GM23248 (cell line): ENCODE measurements at regions not wholly inside any gene's neighbourhood (a gene's known extent, or its start where the extent isn't known, plus 50 kb on each side); places are given as distances from the start of the nearest gene placed in this dataset.

Source experiments
- DNase-seq: peaks from one replicate; pipeline ENCODE4 v3.0.0-alpha.2; 2015
- H2AFZ ChIP-seq: fragments of 200-600 bp; sonication (generic); 2 replicates; pipeline ENCODE4 v1.6.1; 2016; ENCODE audit warnings: antibody characterized with exemption
- H3F3A ChIP-seq: fragments of 200-600 bp; sonication (generic); 2 replicates; pipeline ENCODE4 v1.6.1; 2016; ENCODE audit warnings: mild to moderate bottlenecking, antibody characterized with exemption, mixed run types; ENCODE audit not compliant: insufficient read depth
- H3K27ac ChIP-seq: fragments of 200-600 bp; sonication (generic); 2 replicates; pipeline ENCODE4 v1.5.1; 2016; ENCODE audit warnings: mild to moderate bottlenecking
- H3K27me3 ChIP-seq: fragments of 200-600 bp; sonication (generic); replicated peaks from 2 replicates; pipeline ENCODE4 v1.6.1; 2016; ENCODE audit warnings: mild to moderate bottlenecking; ENCODE audit not compliant: insufficient read depth
- H3K36me3 ChIP-seq: fragments of 200-600 bp; sonication (generic); 2 replicates; pipeline ENCODE4 v1.6.1; 2016; ENCODE audit warnings: low read depth, mild to moderate bottlenecking
- H3K4me1 ChIP-seq: fragments of 200-600 bp; sonication (generic); 2 replicates; pipeline ENCODE4 v1.6.1; 2016; ENCODE audit warnings: mild to moderate bottlenecking; ENCODE audit not compliant: insufficient read depth
- H3K4me2 ChIP-seq: fragments of 200-600 bp; sonication (generic); one replicate; pipeline ENCODE4 v1.6.1; 2016; ENCODE audit warnings: mild to moderate bottlenecking; ENCODE audit not compliant: unreplicated experiment
- H3K4me3 ChIP-seq: fragments of 200-600 bp; sonication (generic); 2 replicates; pipeline ENCODE4 v1.5.1; 2016; ENCODE audit warnings: mild to moderate bottlenecking
- H3K79me2 ChIP-seq: fragments of 200-600 bp; sonication (generic); 2 replicates; pipeline ENCODE4 v1.6.1; 2016; ENCODE audit warnings: mild to moderate bottlenecking; ENCODE audit not compliant: insufficient read depth
- H3K9ac ChIP-seq: fragments of 200-600 bp; sonication (generic); 2 replicates; pipeline ENCODE4 v1.6.1; 2016; ENCODE audit warnings: mild to moderate bottlenecking
- H3K9me2 ChIP-seq: fragments of 200-600 bp; sonication (generic); 2 replicates; pipeline ENCODE4 v1.6.1; 2016; ENCODE audit warnings: mixed run types, mild to moderate bottlenecking, moderate library complexity; ENCODE audit not compliant: insufficient read depth
- H3K9me3 ChIP-seq: fragments of 200-600 bp; sonication (generic); one replicate; pipeline ENCODE4 v1.6.1; 2017; ENCODE audit warnings: low read depth
- H4K20me1 ChIP-seq: fragments of 200-600 bp; sonication (generic); 2 replicates; pipeline ENCODE4 v1.6.0; 2016; ENCODE audit not compliant: insufficient read depth
- EZH2 ChIP-seq: fragments of 200-600 bp; sonication (generic); IDR thresholded peaks from 2 replicates; pipeline ENCODE4 v1.6.1; 2018; ENCODE audit warnings: antibody characterized with exemption, mild to moderate bottlenecking; ENCODE audit not compliant: insufficient read depth, poor library complexity, severe bottlenecking
- EZH2phosphoT487 ChIP-seq: fragments of 200-600 bp; sonication (generic); IDR thresholded peaks from 2 replicates; pipeline ENCODE4 v1.6.1; 2018; ENCODE audit warnings: antibody characterized with exemption, moderate library complexity, mild to moderate bottlenecking, low read depth; ENCODE audit not compliant: insufficient read depth
- WGBS, 2 experiments: methylation state at CpG; one replicate each; pipeline ENCODE4 v1.1.6; 2015 to 2017; ENCODE audit warnings: low lambda C conversion rate in 2 of 2, low coverage in 1 of 2; ENCODE audit errors: missing lambda C conversion rate in 2 of 2; 5-methylcytosine and 5-hydroxymethylcytosine counted together
- in situ Hi-C: fragments of 300-500 bp; cut with MboI; formaldehyde crosslinking; loops from 2 replicates; pipeline ENCODE4 v1.15.0; 2020

DNA sequence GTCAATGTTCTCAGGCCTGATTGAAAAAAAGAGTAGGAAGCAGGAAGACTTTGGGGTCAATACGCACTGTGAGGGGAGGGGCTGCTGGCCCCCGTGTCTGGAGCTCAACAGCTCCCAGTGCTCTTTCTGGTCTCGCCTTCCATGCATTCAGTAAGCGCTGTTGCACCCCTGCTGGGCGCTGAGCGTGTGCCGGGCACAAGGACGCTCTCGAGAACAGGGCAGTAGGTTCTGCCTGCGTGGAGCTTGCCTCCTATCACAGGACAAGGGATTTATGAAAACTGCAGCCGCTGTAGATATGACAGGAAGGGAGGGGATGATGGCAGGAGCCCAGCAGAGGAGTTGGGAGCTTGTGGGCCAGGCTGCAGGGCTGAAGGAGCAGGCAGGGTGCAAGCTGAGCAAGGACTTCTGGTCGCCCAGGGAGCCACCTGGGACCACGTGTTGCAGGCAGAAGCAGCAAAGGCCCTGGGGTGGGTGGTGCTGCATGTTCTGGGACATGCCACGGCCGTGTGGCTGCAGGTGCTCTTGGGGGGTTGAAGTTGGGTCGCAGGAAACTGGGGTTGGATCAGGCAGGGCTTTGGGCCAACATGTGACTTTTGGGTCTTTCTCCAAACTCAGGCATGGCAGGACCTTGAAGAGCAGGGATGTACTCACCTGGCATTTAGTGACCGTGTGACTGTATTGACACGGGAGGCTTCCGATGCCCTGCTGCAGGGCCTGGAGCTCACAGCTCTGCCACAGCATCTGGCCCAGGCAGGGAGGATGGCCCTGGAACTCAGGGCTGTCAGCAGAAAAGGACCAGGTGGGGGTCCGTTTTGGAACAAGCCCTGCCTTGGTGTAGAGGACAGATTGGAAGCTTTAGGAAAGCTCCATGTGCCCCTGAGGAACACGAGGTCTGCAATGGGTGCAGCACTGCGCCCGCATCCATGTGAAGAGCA, 97.9 kb downstream of the CPZ start:
- Histone ChIP-seq H2AFZ (no peak overlapping the region), H3F3A (no peaks in the 10 kb centered on the region), H3K4me2 (no peak overlapping the region), H3K79me2 (no peaks in the 10 kb centered on the region), H3K4me3 (no peak overlapping the region), H3K27ac (no peak overlapping the region), H3K9me2 (no peaks in the 10 kb centered on the region), H3K27me3 (peaks cover 25% of the 10 kb centered on the region), H3K4me1 (no peaks in the 10 kb centered on the region), H4K20me1 (no peaks in the 10 kb centered on the region), H3K36me3 (no peaks in the 10 kb centered on the region), H3K9ac (no peak overlapping the region), H3K9me3 (no peaks in the 10 kb centered on the region)
- no peak for TF ChIP-seq EZH2
- TF ChIP-seq EZH2phosphoT487, result no peak
- no peak for DNase-seq
- in situ Hi-C loops, result no loop called here
- 58 to 59% methylated on average over 23 of the region's 23 CpGs for WGBS, 2 experiments

DNA sequence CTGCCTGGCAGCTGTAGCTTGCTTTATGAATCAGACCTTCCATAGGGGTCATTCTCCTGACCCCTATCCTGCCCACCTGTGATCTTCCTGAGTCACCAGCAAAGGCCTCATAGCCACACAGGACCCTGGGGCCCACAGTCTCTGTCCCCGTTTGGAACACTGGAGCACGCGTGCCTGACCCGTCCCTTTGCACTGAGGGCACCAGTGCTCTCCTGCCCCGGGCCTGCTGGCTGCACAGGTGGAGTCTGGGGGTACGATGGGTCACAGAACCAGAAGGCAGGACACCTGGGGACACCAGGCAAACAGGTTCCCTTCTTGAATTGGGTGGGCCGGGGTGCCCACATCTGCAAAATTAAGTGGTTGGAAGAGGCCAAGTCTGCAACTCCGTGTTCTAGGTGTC, 97.2 kb downstream of the CPZ start:
- TF ChIP-seq EZH2 (no peak), EZH2phosphoT487 (no peak)
- peaks cover 25% of the 10 kb centered on the region for H3K27me3 ChIP-seq
- H3K9me2 ChIP-seq, result no peaks in the 10 kb centered on the region
- WGBS, 2 experiments, result 60 to 64% methylated on average over 8 of the region's 8 CpGs
- H3K4me3 ChIP-seq, result no peak overlapping the region
- no peaks in the 10 kb centered on the region for H3F3A ChIP-seq
- no peaks in the 10 kb centered on the region for H4K20me1 ChIP-seq
- no peaks in the 10 kb centered on the region for H3K9me3 ChIP-seq
- in situ Hi-C loops, result no loop called here
- no peaks in the 10 kb centered on the region for H3K4me1 ChIP-seq
- H3K4me2 ChIP-seq, result no peak overlapping the region
- H2AFZ ChIP-seq, result no peak overlapping the region
- H3K79me2 ChIP-seq, result no peaks in the 10 kb centered on the region
- H3K9ac ChIP-seq, result no peak overlapping the region
- H3K36me3 ChIP-seq, result no peaks in the 10 kb centered on the region
- no peak overlapping the region for H3K27ac ChIP-seq
- DNase-seq, result no peak

DNA sequence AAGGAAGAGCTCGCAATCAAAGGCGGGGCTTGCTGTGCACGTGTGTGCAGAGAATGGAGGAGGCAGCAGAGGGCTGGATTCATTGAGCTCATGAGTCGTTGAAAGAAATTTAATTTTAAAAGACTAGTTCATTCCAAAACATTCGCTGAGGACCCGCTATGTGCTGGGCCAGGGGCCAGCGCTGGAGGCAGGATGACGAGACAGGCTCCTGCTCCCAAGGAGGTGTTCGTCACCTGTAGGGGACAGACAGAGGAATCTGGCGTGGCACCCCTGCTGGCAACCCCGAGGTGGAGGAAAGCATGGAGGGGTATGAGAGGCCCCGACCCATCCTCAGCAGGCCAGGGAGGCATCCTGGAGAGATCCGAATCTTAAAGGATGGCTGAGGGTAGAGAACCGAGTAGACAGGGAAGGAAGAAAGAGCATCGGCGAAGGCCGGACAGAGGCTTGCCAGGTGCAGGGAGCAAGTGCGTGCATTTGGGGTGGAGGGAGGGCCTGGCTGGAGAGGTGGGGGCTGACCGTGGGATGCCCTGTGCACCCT, 96.4 kb downstream of the CPZ start:
- H3K4me1 ChIP-seq, result no peaks in the 10 kb centered on the region
- peak; percentile 7 for DNase-seq
- H3K9me2 ChIP-seq, result no peaks in the 10 kb centered on the region
- no peaks in the 10 kb centered on the region for H3K79me2 ChIP-seq
- no peak overlapping the region for H3K27ac ChIP-seq
- no peak overlapping the region for H3K9ac ChIP-seq
- H3F3A ChIP-seq, result no peaks in the 10 kb centered on the region
- H4K20me1 ChIP-seq, result no peaks in the 10 kb centered on the region
- no peak overlapping the region for H2AFZ ChIP-seq
- H3K36me3 ChIP-seq, result no peaks in the 10 kb centered on the region
- 53 to 54% methylated on average over 18 to 19 of the region's 19 CpGs for WGBS, 2 experiments
- no peak for TF ChIP-seq EZH2phosphoT487
- no peak for TF ChIP-seq EZH2
- in situ Hi-C loops, result no loop called here
- no peak overlapping the region for H3K4me2 ChIP-seq
- H3K27me3 ChIP-seq, result peaks cover 25% of the 10 kb centered on the region
- no peaks in the 10 kb centered on the region for H3K9me3 ChIP-seq
- H3K4me3 ChIP-seq, result no peak overlapping the region

DNA sequence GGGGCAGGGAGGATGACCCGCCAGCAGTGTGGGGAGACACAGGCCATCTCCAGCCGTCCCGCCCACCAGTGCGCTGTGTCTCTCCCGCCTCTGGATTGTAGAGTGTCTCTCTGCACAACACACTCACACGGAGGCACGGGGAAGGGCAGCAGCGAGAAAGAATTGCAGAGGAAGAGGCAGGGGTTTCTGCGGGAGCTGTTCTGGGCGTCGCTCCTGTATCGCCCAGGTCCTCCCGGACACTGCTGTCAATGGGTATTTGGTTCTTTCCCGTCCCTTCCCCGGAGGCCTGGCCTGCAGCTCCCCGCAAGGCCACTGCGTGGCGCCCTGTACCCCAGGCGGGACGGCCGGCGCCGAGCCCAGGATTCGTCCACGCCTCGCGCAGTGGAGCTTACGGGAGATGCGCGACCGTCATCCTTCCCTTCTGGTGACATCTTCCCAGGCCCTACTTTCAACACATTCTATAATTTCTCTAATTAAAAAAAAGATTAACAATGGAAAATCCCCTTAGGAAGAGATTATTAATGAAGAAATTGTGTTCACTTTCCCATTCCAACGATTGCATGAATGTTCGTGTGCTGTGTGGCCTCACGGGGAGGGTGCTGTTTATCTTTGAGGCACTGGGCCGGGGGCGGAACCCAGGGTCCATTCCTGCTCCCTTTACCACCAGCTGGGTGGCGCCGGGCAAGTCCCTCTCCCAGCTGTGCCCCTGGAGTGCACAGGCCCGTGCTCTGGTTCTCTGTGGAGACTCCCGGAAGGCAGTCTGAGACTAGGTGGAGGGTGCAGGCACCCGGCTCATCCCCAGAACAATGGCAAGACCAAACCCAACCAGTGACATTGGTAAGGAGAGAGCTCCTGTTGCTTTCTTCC, 95.7 kb downstream of the CPZ start:
- Histone ChIP-seq H3K36me3 (no peaks in the 10 kb centered on the region), H3K4me2 (no peak overlapping the region), H4K20me1 (no peaks in the 10 kb centered on the region), H3F3A (no peaks in the 10 kb centered on the region), H3K4me3 (no peak overlapping the region), H3K9me3 (no peaks in the 10 kb centered on the region), H3K79me2 (no peaks in the 10 kb centered on the region), H3K9ac (no peak overlapping the region), H3K4me1 (no peaks in the 10 kb centered on the region), H3K9me2 (no peaks in the 10 kb centered on the region), H3K27me3 (peaks cover 24% of the 10 kb centered on the region), H3K27ac (no peak overlapping the region), H2AFZ (no peak overlapping the region)
- in situ Hi-C loops, result no loop called here
- 13 to 15% methylated on average over 40 to 41 of the region's 41 CpGs for WGBS, 2 experiments
- DNase-seq, result peak; percentile 70
- no peak for TF ChIP-seq EZH2phosphoT487
- no peak for TF ChIP-seq EZH2
